ENCODE measurements at regions not wholly inside any gene's neighbourhood (a gene's known extent, or its start where the extent isn't known, plus 50 kb on each side); places are given as distances from the start of the nearest gene placed in this dataset.

GRCh38 chr4:187550256-187550950 lies 445.2 kb upstream of the ZFP42 start:
- no peaks in the 10 kb centered on the region for H4K20me1 ChIP-seq
- TF ChIP-seq Cebpa-rat (IDR thresholded peaks at IDR 0.05) = no peak
- H3K27ac ChIP-seq = no peak overlapping the region
- peaks cover 0 to 28% (median 0%) of the 10 kb centered on the region in 11 experiments; a peak in 10 of 22 replicates for H3K9me3 ChIP-seq (replicated peaks in 1 of 11)
- no peaks in the 10 kb centered on the region for H3K27me3 ChIP-seq
- no peak overlapping the region for H3K4me3 ChIP-seq
- no peaks in the 10 kb centered on the region for H3K36me3 ChIP-seq
- no peak overlapping the region for H3K9ac ChIP-seq
- H3K4me2 ChIP-seq = no peak overlapping the region
- peaks cover 0 to 17% (median 0%) of the 10 kb centered on the region in 10 experiments; a peak in 6 of 20 replicates for H3K4me1 ChIP-seq

GRCh38 chr4:187552781-187553180 lies 442.8 kb upstream of the ZFP42 start:
- TF ChIP-seq Cebpa-rat (IDR thresholded peaks at IDR 0.05) = no peak
- H3K36me3 ChIP-seq = no peaks in the 10 kb centered on the region
- no peak overlapping the region for H3K27ac ChIP-seq
- no peaks in the 10 kb centered on the region for H4K20me1 ChIP-seq
- no peak overlapping the region for H3K9ac ChIP-seq
- H3K4me3 ChIP-seq = no peak overlapping the region
- H3K9me3 ChIP-seq (replicated peaks in 1 of 11) = peaks cover 0 to 28% (median 0%) of the 10 kb centered on the region in 11 experiments; a peak in 11 of 22 replicates
- no peak overlapping the region for H3K4me2 ChIP-seq
- H3K27me3 ChIP-seq = no peaks in the 10 kb centered on the region
- peaks cover 0 to 17% (median 0%) of the 10 kb centered on the region in 10 experiments; a peak in 6 of 20 replicates for H3K4me1 ChIP-seq

- H3K36me3 ChIP-seq = no peaks in the 10 kb centered on the region
- H3K4me2 ChIP-seq = no peak overlapping the region
- H3K4me3 ChIP-seq = no peak overlapping the region
- no peaks in the 10 kb centered on the region for H3K27me3 ChIP-seq
- H3K27ac ChIP-seq = no peak overlapping the region
- TF ChIP-seq Cebpa-rat (IDR thresholded peaks at IDR 0.05) = no peak
- H3K4me1 ChIP-seq = 0 out of 20 replicates have a peak, but pooled peaks cover 0 to 2% (median 0%) of the 10 kb centered on the region in 10 experiments
- H4K20me1 ChIP-seq = no peaks in the 10 kb centered on the region
- no peak overlapping the region for H3K9ac ChIP-seq
- peaks cover 0 to 14% (median 0%) of the 10 kb centered on the region in 11 experiments; a peak in 9 of 22 replicates for H3K9me3 ChIP-seq (replicated peaks in 1 of 11)
Observed at GRCh38 chr4:187555174-187555573, 440.4 kb upstream of the ZFP42 start.

GRCh38 chr4:187558391-187558790 lies 437.2 kb upstream of the ZFP42 start:
- Histone ChIP-seq H3K36me3 (no peaks in the 10 kb centered on the region), H3K27me3 (no peaks in the 10 kb centered on the region), H3K4me2 (no peak overlapping the region), H3K9ac (no peak overlapping the region), H3K4me1 (no peaks in the 10 kb centered on the region), H3K4me3 (no peak overlapping the region), H4K20me1 (no peaks in the 10 kb centered on the region), H3K27ac (no peak overlapping the region), H3K9me3 (replicated peaks in 1 of 11) (no peaks in the 10 kb centered on the region; a peak in 3 of 22 replicates)
- no peak for TF ChIP-seq Cebpa-rat (IDR thresholded peaks at IDR 0.05)

GRCh38 chr4:187562345-187562744 lies 433.2 kb upstream of the ZFP42 start:
- Histone ChIP-seq H3K9ac (no peak overlapping the region), H3K27ac (no peak overlapping the region), H3K27me3 (no peaks in the 10 kb centered on the region), H3K4me3 (no peak overlapping the region), H3K9me3 (replicated peaks in 1 of 11) (no peaks in the 10 kb centered on the region; a peak in 2 of 22 replicates), H3K36me3 (no peaks in the 10 kb centered on the region), H3K4me2 (no peak overlapping the region), H3K4me1 (no peaks in the 10 kb centered on the region; a peak in 2 of 20 replicates), H4K20me1 (no peaks in the 10 kb centered on the region)
- TF ChIP-seq Cebpa-rat (IDR thresholded peaks at IDR 0.05) = no peak

- no peaks in the 10 kb centered on the region; a peak in 2 of 20 replicates for H3K4me1 ChIP-seq
- no peak overlapping the region for H3K4me3 ChIP-seq
- H3K9me3 ChIP-seq (replicated peaks in 1 of 11) = no peaks in the 10 kb centered on the region; a peak in 1 of 22 replicates
- H4K20me1 ChIP-seq = no peaks in the 10 kb centered on the region
- no peak overlapping the region for H3K4me2 ChIP-seq
- H3K27me3 ChIP-seq = no peaks in the 10 kb centered on the region
- no peak for TF ChIP-seq Cebpa-rat (IDR thresholded peaks at IDR 0.05)
- no peak overlapping the region for H3K27ac ChIP-seq
- no peaks in the 10 kb centered on the region for H3K36me3 ChIP-seq
- no peak overlapping the region for H3K9ac ChIP-seq
Observed at GRCh38 chr4:187565416-187565815, 430.2 kb upstream of the ZFP42 start.

GRCh38 chr4:187569871-187570270 lies 425.7 kb upstream of the ZFP42 start:
- Histone ChIP-seq H3K4me2 (no peak overlapping the region), H3K9ac (no peak overlapping the region), H3K4me3 (no peak overlapping the region), H3K27ac (no peak overlapping the region), H4K20me1 (no peaks in the 10 kb centered on the region), H3K36me3 (no peaks in the 10 kb centered on the region), H3K4me1 (no peaks in the 10 kb centered on the region), H3K9me3 (replicated peaks in 1 of 11) (peaks cover 0 to 3% (median 0%) of the 10 kb centered on the region in 11 experiments; a peak in 2 of 22 replicates), H3K27me3 (no peaks in the 10 kb centered on the region)
- TF ChIP-seq Cebpa-rat (IDR thresholded peaks at IDR 0.05) = no peak

GRCh38 chr4:187575706-187576105 lies 419.9 kb upstream of the ZFP42 start:
- peaks cover 0 to 7% (median 0%) of the 10 kb centered on the region in 10 experiments; a peak in 4 of 20 replicates for H3K4me1 ChIP-seq
- no peaks in the 10 kb centered on the region for H3K27me3 ChIP-seq
- no peaks in the 10 kb centered on the region for H4K20me1 ChIP-seq
- H3K27ac ChIP-seq = no peak overlapping the region
- no peaks in the 10 kb centered on the region for H3K36me3 ChIP-seq
- H3K9ac ChIP-seq = no peak overlapping the region
- no peak overlapping the region for H3K4me3 ChIP-seq
- peaks cover 0 to 3% (median 0%) of the 10 kb centered on the region in 11 experiments; a peak in 1 of 22 replicates for H3K9me3 ChIP-seq (replicated peaks in 1 of 11)
- no peak for TF ChIP-seq Cebpa-rat (IDR thresholded peaks at IDR 0.05)
- H3K4me2 ChIP-seq = no peak overlapping the region

- peaks cover 0 to 3% (median 0%) of the 10 kb centered on the region in 11 experiments; a peak in 1 of 22 replicates for H3K9me3 ChIP-seq (replicated peaks in 1 of 11)
- H3K36me3 ChIP-seq = no peaks in the 10 kb centered on the region
- TF ChIP-seq Cebpa-rat (IDR thresholded peaks at IDR 0.05) = no peak
- H3K4me1 ChIP-seq = peaks cover 0 to 7% (median 0%) of the 10 kb centered on the region in 10 experiments; a peak in 4 of 20 replicates
- no peaks in the 10 kb centered on the region for H4K20me1 ChIP-seq
- H3K4me2 ChIP-seq = peak overlapping the region in 3 of 11 experiments; percentile 22 to 27 (median 26); a peak in 3 of 22 replicates
- H3K9ac ChIP-seq = no peak overlapping the region
- H3K27ac ChIP-seq = no peak overlapping the region
- no peak overlapping the region for H3K4me3 ChIP-seq
- H3K27me3 ChIP-seq = no peaks in the 10 kb centered on the region
Observed at GRCh38 chr4:187576751-187577150, 418.8 kb upstream of the ZFP42 start.

Data from BLaER1 treated with 17β-estradiol and CSF1 and Interleukin-3, amounts not matched to agents 10 nM and 100 nM (cell line).